A673 (cell line): ENCODE measurements at regions not wholly inside any gene's neighbourhood (a gene's known extent, or its start where the extent isn't known, plus 50 kb on each side); places are given as distances from the start of the nearest gene placed in this dataset.

Source experiments
- BruUV-seq: library from RNA; stranded (reverse); fragments of 400-500 nt; replicated peaks from 2 replicates; lab custom pipeline; 2021; lab: Mats Ljungman, UMichigan
- CTCF ChIA-PET: fragments of 300-600 bp; sonication (Branson Sonifier 250); formaldehyde crosslinking; loops from one replicate; lab custom pipeline; 2022; ENCODE audit warnings: antibody characterized with exemption; lab: Charles Lee
- POLR2A ChIA-PET: fragments of 300-600 bp; sonication (Branson Sonifier 250); formaldehyde crosslinking; loops from one replicate; lab custom pipeline; 2022; ENCODE audit warnings: antibody characterized with exemption; ENCODE audit not compliant: low non-redundant PET; lab: Charles Lee
- DNase-seq: peaks from one replicate; pipeline ENCODE4 v3.0.0-alpha.2; 2015; ENCODE audit warnings: low spot score
- H3K27ac ChIP-seq: fragments of 200-600 bp; sonication (generic); 2 replicates; pipeline ENCODE4 v1.5.1; 2016; ENCODE audit warnings: mixed run types, low read depth, mild to moderate bottlenecking, mixed read lengths, antibody characterized with exemption, low read length; ENCODE audit not compliant: poor library complexity, severe bottlenecking
- H3K27me3 ChIP-seq: fragments of 200-600 bp; sonication (generic); replicated peaks from 2 replicates; pipeline ENCODE4 v1.6.1; 2017; ENCODE audit warnings: mixed run types, low read depth, mild to moderate bottlenecking, mixed read lengths, antibody characterized with exemption, low read length; ENCODE audit not compliant: insufficient read depth, poor library complexity
- H3K36me3 ChIP-seq: fragments of 200-600 bp; sonication (generic); 2 replicates; pipeline ENCODE4 v1.6.1; 2016; ENCODE audit warnings: mixed run types, mild to moderate bottlenecking, mixed read lengths, antibody characterized with exemption, low read length; ENCODE audit not compliant: insufficient read depth, poor library complexity, severe bottlenecking
- H3K4me1 ChIP-seq: fragments of 200-600 bp; sonication (generic); 2 replicates; pipeline ENCODE4 v1.6.1; 2017; ENCODE audit warnings: mixed run types, mild to moderate bottlenecking, mixed read lengths, antibody characterized with exemption, low read length; ENCODE audit not compliant: insufficient read depth, poor library complexity, severe bottlenecking
- H3K4me3 ChIP-seq: fragments of 200-600 bp; sonication (generic); 2 replicates; pipeline ENCODE4 v1.5.1; 2016; ENCODE audit warnings: low read depth, mixed run types, mild to moderate bottlenecking, mixed read lengths, low read length; ENCODE audit not compliant: poor library complexity, severe bottlenecking
- H3K9me3 ChIP-seq: fragments of 200-600 bp; sonication (generic); 2 replicates; pipeline ENCODE4 v1.6.1; 2016; ENCODE audit warnings: mixed run types, low read depth, mild to moderate bottlenecking, mixed read lengths, antibody characterized with exemption, low read length; ENCODE audit not compliant: poor library complexity, severe bottlenecking
- CTCF ChIP-seq: fragments of 300-800, 200-600 bp; sonication (generic); conservative IDR thresholded peaks from 2 replicates; pipeline ENCODE4 v1.5.1; 2017; ENCODE audit warnings: low read depth, mild to moderate bottlenecking, antibody characterized with exemption, low read length, moderate library complexity, mixed read lengths
- EZH2 ChIP-seq: fragments of 200-600 bp; sonication (generic); IDR thresholded peaks from 2 replicates; pipeline ENCODE4 v1.6.1; 2017; ENCODE audit warnings: borderline replicate concordance, low read depth, mild to moderate bottlenecking, mixed read lengths, antibody characterized with exemption, low read length; ENCODE audit not compliant: poor library complexity, severe bottlenecking
- intact Hi-C: fragments of 100-400 bp; cut with micrococcal nuclease; formaldehyde crosslinking; loops from one replicate; pipeline ENCODE4 v1.10.0; 2022; ENCODE audit not compliant: unreplicated experiment

- no peak overlapping the region for H3K4me3 ChIP-seq
- H3K27me3 ChIP-seq: no peaks in the 10 kb centered on the region
- TF ChIP-seq CTCF (no peak), EZH2 (no peak)
- intact Hi-C loops: no loop called here
- H3K4me1 ChIP-seq: no peaks in the 10 kb centered on the region
- DNase-seq: no peak
- CTCF ChIA-PET: no interaction called here
- H3K36me3 ChIP-seq: no peaks in the 10 kb centered on the region
- BruUV-seq: no TSS peak
- no peak overlapping the region for H3K27ac ChIP-seq
- H3K9me3 ChIP-seq: no peaks in the 10 kb centered on the region
- POLR2A ChIA-PET: no interaction called here
Measured at GRCh38 chr5:165576678-165577275, 2071.4 kb downstream of the MAT2B start.

GRCh38 chr5:165579911-165580310, 2074.5 kb downstream of the MAT2B start:
- H3K27me3 ChIP-seq: no peaks in the 10 kb centered on the region
- intact Hi-C loops: no loop called here
- TF ChIP-seq EZH2 (no peak), CTCF (no peak)
- CTCF ChIA-PET: no interaction called here
- H3K36me3 ChIP-seq: no peaks in the 10 kb centered on the region
- DNase-seq: no peak
- POLR2A ChIA-PET: no interaction called here
- no peaks in the 10 kb centered on the region for H3K4me1 ChIP-seq
- H3K27ac ChIP-seq: no peak overlapping the region
- no TSS peak for BruUV-seq
- H3K4me3 ChIP-seq: no peak overlapping the region
- no peaks in the 10 kb centered on the region for H3K9me3 ChIP-seq

- DNase-seq: no peak
- POLR2A ChIA-PET: no interaction called here
- intact Hi-C loops: no loop called here
Measured at GRCh38 chr5:165594693-165595092, 2089.3 kb downstream of the MAT2B start.

More at GRCh38 chr5:165594693-165595092, 2089.3 kb downstream of the MAT2B start:
- CTCF ChIA-PET: no interaction called here
- Histone ChIP-seq H3K36me3 (no peaks in the 10 kb centered on the region), H3K4me1 (no peaks in the 10 kb centered on the region), H3K9me3 (no peaks in the 10 kb centered on the region), H3K4me3 (no peak overlapping the region), H3K27me3 (no peaks in the 10 kb centered on the region), H3K27ac (no peak overlapping the region)
- TF ChIP-seq CTCF: no peak
- no TSS peak for BruUV-seq
